ENCODE measurements at regions not wholly inside any gene's neighbourhood (a gene's known extent, or its start where the extent isn't known, plus 50 kb on each side); places are given as distances from the start of the nearest gene placed in this dataset.
"Not testable (repeated sequence)": the region's sequence is repeated elsewhere in the genome, so short reads cannot be mapped to it uniquely, and the experiment has no call there.

GRCh38 chr13:58379221-58379620 is 747.7 kb downstream of the PCDH17 start:
- DNase-seq, result no peak

- not testable (repeated sequence) for DNase-seq
Measured at GRCh38 chr13:58385336-58385735, 753.8 kb downstream of the PCDH17 start.

- no peak for DNase-seq
Measured at GRCh38 chr13:58397596-58398387, 766.2 kb downstream of the PCDH17 start.

GRCh38 chr13:58399263-58399662 is 767.7 kb downstream of the PCDH17 start:
- DNase-seq, result no peak

- no peak for DNase-seq
Measured at GRCh38 chr13:58406545-58406944, 775.0 kb downstream of the PCDH17 start.

- DNase-seq, result no peak
Measured at GRCh38 chr13:58429917-58430316, 798.4 kb downstream of the PCDH17 start.

- no peak for DNase-seq
Measured at GRCh38 chr13:58434943-58435342, 803.4 kb downstream of the PCDH17 start.

GRCh38 chr13:58437427-58437826 is 805.9 kb downstream of the PCDH17 start:
- no peak for DNase-seq

GRCh38 chr13:58446979-58447378 is 815.4 kb downstream of the PCDH17 start:
- DNase-seq, result no peak

- no peak for DNase-seq
Measured at GRCh38 chr13:58452123-58452623, 820.6 kb downstream of the PCDH17 start.

- no peak for DNase-seq
Measured at GRCh38 chr13:58455094-58455493, 823.5 kb downstream of the PCDH17 start.

- DNase-seq, result no peak
Measured at GRCh38 chr13:58461217-58461616, 829.7 kb downstream of the PCDH17 start.

- DNase-seq, result no peak
Measured at GRCh38 chr13:58463841-58464240, 832.3 kb downstream of the PCDH17 start.

- no peak for DNase-seq
Measured at GRCh38 chr13:58467176-58467575, 835.6 kb downstream of the PCDH17 start.

- DNase-seq, result no peak
Measured at GRCh38 chr13:58472483-58472882, 840.9 kb downstream of the PCDH17 start.

GRCh38 chr13:58474581-58474980 is 843.0 kb downstream of the PCDH17 start:
- DNase-seq, result no peak

- DNase-seq, result no peak
Measured at GRCh38 chr13:58476206-58476918, 844.8 kb downstream of the PCDH17 start.

- no peak for DNase-seq
Measured at GRCh38 chr13:58478858-58479257, 847.3 kb downstream of the PCDH17 start.

- no peak for DNase-seq
Measured at GRCh38 chr13:58480061-58480460, 848.5 kb downstream of the PCDH17 start.

GRCh38 chr13:58488251-58488650 is 856.7 kb downstream of the PCDH17 start:
- no peak for DNase-seq

- no peak for DNase-seq
Measured at GRCh38 chr13:58495668-58496067, 864.1 kb downstream of the PCDH17 start.

GRCh38 chr13:58500938-58501337 is 869.4 kb downstream of the PCDH17 start:
- no peak for DNase-seq

- not testable (repeated sequence) for DNase-seq
Measured at GRCh38 chr13:58504202-58504700, 872.7 kb downstream of the PCDH17 start.

Measured in DMS 273 treated with DMSO at 0.1 percent for 48 hours (cell line).